Body of pancreas (tissue), 4 donors: ENCODE measurements at regions not wholly inside any gene's neighbourhood (a gene's known extent, or its start where the extent isn't known, plus 50 kb on each side); places are given as distances from the start of the nearest gene placed in this dataset.

Experiments used
- POLR2A ChIP-seq, 3 donors: fragments of 450-650 bp; IDR thresholded peaks; one replicate each; pipeline ENCODE4 v1.6.1; 2016; ENCODE audit warnings: antibody characterized with exemption in 3 of 3, mild to moderate bottlenecking in 2 of 3
- TF ChIP-seq, protein P1 (sequence below), 7 experiments: fragments of 450-650 bp in 4 of 7; fragments of 200-600 bp in 3 of 7; sonication (generic) in 3 of 7; IDR thresholded peaks; one replicate each; pipeline ENCODE4 v1.5.1; 2016 to 2019; ENCODE audit warnings: antibody characterized with exemption in 7 of 7

DNA sequence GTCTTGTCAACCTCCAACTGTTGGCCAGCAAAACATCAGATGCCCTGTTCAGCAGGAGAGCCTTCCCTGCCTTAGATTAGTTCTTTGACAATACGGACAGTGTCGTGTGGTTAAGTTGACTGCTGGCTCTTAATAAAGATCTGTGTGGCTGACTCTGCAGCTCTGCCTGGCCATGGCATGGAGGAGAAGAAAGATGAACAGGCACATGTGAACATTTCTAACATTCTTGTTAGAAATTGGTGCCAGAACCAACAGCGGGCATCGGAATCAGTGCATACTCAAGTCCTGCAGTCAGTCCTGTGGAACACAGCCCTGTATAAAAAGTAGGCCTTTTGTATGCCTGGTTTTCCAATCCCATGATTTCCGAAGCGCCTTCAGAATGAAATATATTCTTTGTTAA is 455.6 kb downstream of the POM121L12 start:
- TF ChIP-seq, protein P1, sequence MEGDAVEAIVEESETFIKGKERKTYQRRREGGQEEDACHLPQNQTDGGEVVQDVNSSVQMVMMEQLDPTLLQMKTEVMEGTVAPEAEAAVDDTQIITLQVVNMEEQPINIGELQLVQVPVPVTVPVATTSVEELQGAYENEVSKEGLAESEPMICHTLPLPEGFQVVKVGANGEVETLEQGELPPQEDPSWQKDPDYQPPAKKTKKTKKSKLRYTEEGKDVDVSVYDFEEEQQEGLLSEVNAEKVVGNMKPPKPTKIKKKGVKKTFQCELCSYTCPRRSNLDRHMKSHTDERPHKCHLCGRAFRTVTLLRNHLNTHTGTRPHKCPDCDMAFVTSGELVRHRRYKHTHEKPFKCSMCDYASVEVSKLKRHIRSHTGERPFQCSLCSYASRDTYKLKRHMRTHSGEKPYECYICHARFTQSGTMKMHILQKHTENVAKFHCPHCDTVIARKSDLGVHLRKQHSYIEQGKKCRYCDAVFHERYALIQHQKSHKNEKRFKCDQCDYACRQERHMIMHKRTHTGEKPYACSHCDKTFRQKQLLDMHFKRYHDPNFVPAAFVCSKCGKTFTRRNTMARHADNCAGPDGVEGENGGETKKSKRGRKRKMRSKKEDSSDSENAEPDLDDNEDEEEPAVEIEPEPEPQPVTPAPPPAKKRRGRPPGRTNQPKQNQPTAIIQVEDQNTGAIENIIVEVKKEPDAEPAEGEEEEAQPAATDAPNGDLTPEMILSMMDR (IDR thresholded peaks at IDR 0.05), result no peak
- no peak for TF ChIP-seq POLR2A (IDR thresholded peaks at IDR 0.05)
